ENCODE measurements at regions not wholly inside any gene's neighbourhood (a gene's known extent, or its start where the extent isn't known, plus 50 kb on each side); places are given as distances from the start of the nearest gene placed in this dataset.

DNA sequence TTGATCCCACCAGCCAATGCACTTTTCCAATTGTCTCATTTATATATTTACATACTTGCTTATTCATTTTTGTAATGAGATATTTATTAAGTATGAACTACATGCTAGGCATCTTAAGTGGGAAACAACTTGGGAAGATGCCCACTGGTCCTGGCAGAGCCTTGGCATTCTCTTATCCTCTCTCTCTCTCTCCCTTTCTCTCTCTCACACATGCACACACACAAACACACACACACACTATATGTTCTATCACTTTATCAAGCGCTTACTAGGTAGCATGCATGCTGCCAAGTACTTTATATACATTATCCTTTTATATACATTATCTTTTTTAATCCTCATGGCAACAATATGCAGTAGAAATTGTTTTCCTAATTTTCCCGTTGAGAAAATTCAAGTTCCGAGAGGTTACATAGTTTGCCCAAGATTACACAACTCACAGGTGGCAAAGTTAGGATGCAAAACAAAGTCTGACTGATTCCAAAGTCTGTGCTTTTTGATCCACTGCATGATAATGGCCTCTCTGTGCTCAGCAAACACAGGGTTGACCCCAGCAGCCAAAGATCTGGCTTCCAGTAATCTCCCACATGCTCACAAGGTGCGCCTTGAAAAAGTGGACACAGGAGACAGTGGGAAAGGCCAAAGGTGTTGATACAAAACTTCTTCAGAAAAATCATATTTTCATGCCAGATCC lies 173.1 kb upstream of the KLF3 start (continued):
- TF ChIP-seq ARID3A (IDR thresholded peaks at IDR 0.05; ENCODE audit: low read depth, low read length) (peak; percentile 93), SNAPC2 (CRISPR knock-in tag; IDR thresholded peaks at IDR 0.05) (0 out of 2 replicates have a peak, but pooled peaks have one; percentile 55), PAWR (CRISPR knock-in tag; IDR thresholded peaks at IDR 0.05; ENCODE audit: borderline replicate concordance) (no peak), HMG20B (CRISPR knock-in tag; conservative IDR thresholded peaks at IDR 0.05) (peak; percentile 77; the same call in 1 of the 2 replicates), GLI4 (CRISPR knock-in tag; IDR thresholded peaks at IDR 0.05; ENCODE audit: borderline replicate concordance) (no peak), GABPB1 (CRISPR knock-in tag; IDR thresholded peaks at IDR 0.05) (no peak), MTA3 (CRISPR knock-in tag; IDR thresholded peaks at IDR 0.05) (no peak), DPF2 (CRISPR knock-in tag; IDR thresholded peaks at IDR 0.05; ENCODE audit: borderline replicate concordance, low read depth) (peak; percentile 93), ZBTB1 (CRISPR knock-in tag; IDR thresholded peaks at IDR 0.05; ENCODE audit: borderline replicate concordance) (no peak), CBX5 (CRISPR knock-in tag; IDR thresholded peaks at IDR 0.05; ENCODE audit: borderline replicate concordance) (peak; percentile 73; the same call in 1 of the 2 replicates), KLF12 (CRISPR knock-in tag; IDR thresholded peaks at IDR 0.05; ENCODE audit: borderline replicate concordance) (no peak), KLF15 (CRISPR knock-in tag; IDR thresholded peaks at IDR 0.05; ENCODE audit: borderline replicate concordance) (no peak), NR2F2 (IDR thresholded peaks at IDR 0.05; ENCODE audit: borderline replicate concordance, low read depth) (peak; percentile 94), ZNF619 (CRISPR knock-in tag; IDR thresholded peaks at IDR 0.05) (no peak), ZGPAT (CRISPR knock-in tag; IDR thresholded peaks at IDR 0.05) (peak; percentile 91), MEF2D (CRISPR knock-in tag; IDR thresholded peaks at IDR 0.05) (peak; percentile 68; the same call in 1 of the 2 replicates)
- TF ChIP-seq, protein P1, sequence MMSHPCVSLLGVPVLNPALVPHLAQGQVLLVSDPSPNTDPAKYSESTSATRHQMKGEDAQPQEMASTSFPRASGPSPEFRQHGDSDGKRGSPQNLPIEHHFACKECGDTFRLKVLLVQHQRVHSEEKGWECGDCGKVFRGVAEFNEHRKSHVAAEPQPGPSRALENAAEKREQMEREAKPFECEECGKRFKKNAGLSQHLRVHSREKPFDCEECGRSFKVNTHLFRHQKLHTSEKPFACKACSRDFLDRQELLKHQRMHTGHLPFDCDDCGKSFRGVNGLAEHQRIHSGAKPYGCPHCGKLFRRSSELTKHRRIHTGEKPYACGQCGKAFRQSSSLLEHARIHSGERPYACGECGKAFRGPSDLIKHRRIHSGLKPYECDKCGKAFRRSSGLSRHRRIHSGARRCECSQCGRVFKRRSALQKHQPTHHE (CRISPR knock-in tag; IDR thresholded peaks at IDR 0.05; ENCODE audit: borderline replicate concordance) = no peak
- TF ChIP-seq, protein P2, sequence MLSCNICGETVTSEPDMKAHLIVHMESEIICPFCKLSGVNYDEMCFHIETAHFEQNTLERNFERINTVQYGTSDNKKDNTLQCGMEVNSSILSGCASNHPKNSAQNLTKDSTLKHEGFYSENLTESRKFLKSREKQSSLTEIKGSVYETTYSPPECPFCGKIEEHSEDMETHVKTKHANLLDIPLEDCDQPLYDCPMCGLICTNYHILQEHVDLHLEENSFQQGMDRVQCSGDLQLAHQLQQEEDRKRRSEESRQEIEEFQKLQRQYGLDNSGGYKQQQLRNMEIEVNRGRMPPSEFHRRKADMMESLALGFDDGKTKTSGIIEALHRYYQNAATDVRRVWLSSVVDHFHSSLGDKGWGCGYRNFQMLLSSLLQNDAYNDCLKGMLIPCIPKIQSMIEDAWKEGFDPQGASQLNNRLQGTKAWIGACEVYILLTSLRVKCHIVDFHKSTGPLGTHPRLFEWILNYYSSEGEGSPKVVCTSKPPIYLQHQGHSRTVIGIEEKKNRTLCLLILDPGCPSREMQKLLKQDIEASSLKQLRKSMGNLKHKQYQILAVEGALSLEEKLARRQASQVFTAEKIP (CRISPR knock-in tag; IDR thresholded peaks at IDR 0.05; ENCODE audit: borderline replicate concordance) = no peak
- TF ChIP-seq, protein P3, sequence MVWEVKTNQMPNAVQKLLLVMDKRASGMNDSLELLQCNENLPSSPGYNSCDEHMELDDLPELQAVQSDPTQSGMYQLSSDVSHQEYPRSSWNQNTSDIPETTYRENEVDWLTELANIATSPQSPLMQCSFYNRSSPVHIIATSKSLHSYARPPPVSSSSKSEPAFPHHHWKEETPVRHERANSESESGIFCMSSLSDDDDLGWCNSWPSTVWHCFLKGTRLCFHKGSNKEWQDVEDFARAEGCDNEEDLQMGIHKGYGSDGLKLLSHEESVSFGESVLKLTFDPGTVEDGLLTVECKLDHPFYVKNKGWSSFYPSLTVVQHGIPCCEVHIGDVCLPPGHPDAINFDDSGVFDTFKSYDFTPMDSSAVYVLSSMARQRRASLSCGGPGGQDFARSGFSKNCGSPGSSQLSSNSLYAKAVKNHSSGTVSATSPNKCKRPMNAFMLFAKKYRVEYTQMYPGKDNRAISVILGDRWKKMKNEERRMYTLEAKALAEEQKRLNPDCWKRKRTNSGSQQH (CRISPR knock-in tag; IDR thresholded peaks at IDR 0.05; ENCODE audit: low read depth) = no peak
